Heart right ventricle (tissue), 16 donors: ENCODE measurements at regions not wholly inside any gene's neighbourhood (a gene's known extent, or its start where the extent isn't known, plus 50 kb on each side); places are given as distances from the start of the nearest gene placed in this dataset.

ENCODE experiments used
- ATAC-seq, 8 donors: fragments of 200-7000 bp; cut with Tn5 transposase; one replicate each; pipeline ENCODE4 v1.9.1; 2020; ENCODE audit warnings: mild to moderate bottlenecking in 8 of 8, moderate library complexity in 8 of 8, moderate number of reproducible peaks in 1 of 8
- DNase-seq, 2 donors: peaks; one replicate each; pipeline ENCODE4 v3.0.0-alpha.2; 2020
- H3K27ac ChIP-seq, 10 donors: fragments of 200-600 bp; sonication (generic) in 2 of 10; one replicate each; pipeline versions ENCODE4 v1.5.0 to v1.8.0; 2020 to 2022; ENCODE audit warnings: mild to moderate bottlenecking in 3 of 10
- H3K27me3 ChIP-seq, 7 donors: fragments of 200-600 bp; one replicate each; pipeline ENCODE4 v1.8.0; 2021 to 2022; ENCODE audit warnings: mild to moderate bottlenecking in 2 of 7
- H3K36me3 ChIP-seq, 9 donors: fragments of 200-600 bp; sonication (generic) in 1 of 9; one replicate each; pipeline versions ENCODE4 v1.5.0 to v1.8.0; 2020 to 2022; ENCODE audit warnings: mild to moderate bottlenecking in 2 of 9
- H3K4me1 ChIP-seq, 9 donors: fragments of 200-600 bp; sonication (generic) in 1 of 9; one replicate each; pipeline versions ENCODE4 v1.5.0 to v1.8.0; 2020 to 2022; ENCODE audit warnings: mild to moderate bottlenecking in 4 of 9
- H3K4me3 ChIP-seq, 10 donors: fragments of 200-600 bp; sonication (generic) in 2 of 10; one replicate each; pipeline versions ENCODE4 v1.5.0 to v1.8.0; 2020 to 2022; ENCODE audit warnings: mild to moderate bottlenecking in 7 of 10, moderate library complexity in 2 of 10
- H3K9me3 ChIP-seq, 11 donors: fragments of 200-600 bp in 10 of 11; sonication (generic) in 2 of 11; one replicate each; pipeline versions ENCODE4 v1.5.0 to v1.8.0; 2013 to 2022; ENCODE audit warnings: mild to moderate bottlenecking in 2 of 11, control low read depth in 1 of 11, moderate library complexity in 1 of 11
- CTCF ChIP-seq, 9 donors: fragments of 200-600 bp; sonication (generic) in 2 of 9; IDR thresholded peaks; one replicate each; pipeline versions ENCODE4 v1.5.0 to v1.8.0; 2021 to 2022; ENCODE audit warnings: antibody characterized with exemption in 9 of 9, mild to moderate bottlenecking in 5 of 9, moderate library complexity in 1 of 9
- WGBS, 2 donors: extraction: QIAGEN DNeasy Blood & Tissue Kit; methylation state at CpG; one replicate each; pipeline ENCODE4 v1.1.7; 2013; ENCODE audit warnings: inconsistent platforms in 1 of 2; 5-methylcytosine and 5-hydroxymethylcytosine counted together
- intact Hi-C, 10 donors: fragments of 100-400 bp; cut with DNase I; formaldehyde crosslinking; loops; one replicate each; pipeline versions ENCODE4 v1.11.1 to v1.14.2; 2022
- donor health status: Arrhythmogenic right ventricular cardiomyopathy.
- donor health status: ischemic (EF 13 %, LVEDD 7.1; RV severe dilation, severe dysfunction).
- donor health status: healthy with polysubstance abuse.
- donor health status: DM: no; HTN: yes; CAD: no.
- donor health status: DM: no; HTN: no; CAD: no.
- donor health status: ischemic (EF 25% LVEDD 6.9; RV normal size, moderate dysfunction).
- donor health status: ischemic (EF 25% LVEDD 5.7; RV mildly dilated, moderate dysfunction).
- donor health status: healthy.
- donor health status: DM: yes; HTN: yes; CAD: no.
- donor health status: Ischemic cardiomyopathy.
- donor health status: ischemic (EF 35%, LVEDD 5.7; RV mildly dilated, moderate dysfunction).
- donor health status: nonischemic (EF 11% LVEDD 7.7; RV severe dilation, severe dysfunction).
- donor health status: DM: yes; HTN: yes; CAD: no.
- donor health status: PGD.
- donor health status: ischemic (EF 29% LVEDD 5.4; RV normal size, mild dysfunction).
- donor health status: nonischemic (EF 23%, LVEDD 6.1; RV moderate dilation, normal function).

- no peak overlapping the region for H3K4me3 ChIP-seq
- 98 to 99% methylated on average over 4 of the region's 4 CpGs for WGBS, 2 donors
- ATAC-seq (no peak), DNase-seq (no peak)
- TF ChIP-seq CTCF (IDR thresholded peaks at IDR 0.05), result no peak
- peaks cover 0 to 33% (median 0%) of the 10 kb centered on the region in 9 donors for H3K36me3 ChIP-seq
- no peak overlapping the region for H3K27ac ChIP-seq
- peaks cover 0 to 12% (median 0%) of the 10 kb centered on the region in 9 donors for H3K4me1 ChIP-seq
- H3K27me3 ChIP-seq, result no peaks in the 10 kb centered on the region
- H3K9me3 ChIP-seq, result no peaks in the 10 kb centered on the region
- intact Hi-C loops, result loop anchor here in 1 of 10 donors (10.0 kb wide), 1 partner anchor 234 kb away; no protein-coding TSS in a partner anchor
These were observed 252.0 kb upstream of the TPM1 start for GRCh38 chr15:62790546-62790945.

GRCh38 chr15:62791694-62792093 lies 250.9 kb upstream of the TPM1 start:
- Histone ChIP-seq H3K9me3 (no peaks in the 10 kb centered on the region), H3K4me1 (peaks cover 0 to 5% (median 0%) of the 10 kb centered on the region in 9 donors), H3K4me3 (no peak overlapping the region), H3K27ac (no peak overlapping the region), H3K36me3 (peaks cover 0 to 42% (median 0%) of the 10 kb centered on the region in 9 donors), H3K27me3 (no peaks in the 10 kb centered on the region)
- ATAC-seq, result no peak
- intact Hi-C loops, result loop anchor here in 1 of 10 donors (10.0 kb wide), 1 partner anchor 233 kb away; no protein-coding TSS in a partner anchor
- 87 to 89% methylated on average over 5 of the region's 5 CpGs for WGBS, 2 donors
- DNase-seq, result no peak
- TF ChIP-seq CTCF (IDR thresholded peaks at IDR 0.05), result no peak

- ATAC-seq (no peak), DNase-seq (no peak)
- Histone ChIP-seq H3K4me1 (peaks cover 0 to 5% (median 0%) of the 10 kb centered on the region in 9 donors), H3K36me3 (peaks cover 0 to 55% (median 0%) of the 10 kb centered on the region in 9 donors), H3K4me3 (no peak overlapping the region), H3K27me3 (no peaks in the 10 kb centered on the region), H3K27ac (no peak overlapping the region), H3K9me3 (no peaks in the 10 kb centered on the region)
- no peak for TF ChIP-seq CTCF (IDR thresholded peaks at IDR 0.05)
- 89 to 90% methylated on average over 6 of the region's 6 CpGs for WGBS, 2 donors
- intact Hi-C loops, result loop anchor here in 1 of 10 donors (10.0 kb wide), 1 partner anchor 232 kb away; no protein-coding TSS in a partner anchor
These were observed 249.4 kb upstream of the TPM1 start for GRCh38 chr15:62792986-62793751.

- no peak for DNase-seq
- intact Hi-C loops, result loop anchor here in 1 of 10 donors (10.0 kb wide), 1 partner anchor 231 kb away; no protein-coding TSS in a partner anchor
- no peak for TF ChIP-seq CTCF (IDR thresholded peaks at IDR 0.05)
- peaks cover 0 to 55% (median 0%) of the 10 kb centered on the region in 9 donors for H3K36me3 ChIP-seq
- no peak overlapping the region for H3K4me3 ChIP-seq
- WGBS, 2 donors, result 54 to 72% methylated on average over 5 of the region's 5 CpGs
- no peak for ATAC-seq
- peaks cover 0 to 5% (median 0%) of the 10 kb centered on the region in 9 donors for H3K4me1 ChIP-seq
- no peaks in the 10 kb centered on the region for H3K9me3 ChIP-seq
- no peak overlapping the region for H3K27ac ChIP-seq
- no peaks in the 10 kb centered on the region for H3K27me3 ChIP-seq
These were observed 248.8 kb upstream of the TPM1 start for GRCh38 chr15:62793752-62794144.
